OCI-LY7 (cell line): ENCODE measurements at regions not wholly inside any gene's neighbourhood (a gene's known extent, or its start where the extent isn't known, plus 50 kb on each side); places are given as distances from the start of the nearest gene placed in this dataset.

Source experiments
- BruUV-seq: library from RNA; stranded (reverse); fragments of 400-500 nt; replicated peaks from 2 replicates; lab custom pipeline; 2021; lab: Mats Ljungman, UMichigan
- CTCF ChIA-PET: fragments of 300-600 bp; sonication (Branson Sonifier 250); formaldehyde crosslinking; loops from one replicate; lab custom pipeline; 2022; ENCODE audit warnings: antibody characterized with exemption; ENCODE audit not compliant: unreplicated experiment; lab: Charles Lee
- POLR2A ChIA-PET: fragments of 300-600 bp; sonication (Branson Sonifier 250); formaldehyde crosslinking; loops from one replicate; lab custom pipeline; 2022; ENCODE audit warnings: antibody characterized with exemption; lab: Charles Lee
- DNase-seq: peaks from one replicate; pipeline ENCODE4 v3.0.0-alpha.2; 2015; ENCODE audit warnings: low spot score
- H2AFZ ChIP-seq: fragments of 200-600 bp; sonication (generic), shearing (Covaris generic); 2 replicates; pipeline ENCODE4 v1.6.1; 2014; ENCODE audit warnings: mild to moderate bottlenecking, antibody characterized with exemption, low read length, moderate library complexity
- H3K27ac ChIP-seq: fragments of 200-600 bp; sonication (generic); 2 replicates; pipeline ENCODE4 v1.5.1; 2014; ENCODE audit warnings: mixed run types, low read depth, mild to moderate bottlenecking, moderate library complexity, low read length, inconsistent platforms; ENCODE audit not compliant: poor library complexity, severe bottlenecking
- H3K36me3 ChIP-seq: fragments of 200-600 bp; sonication (generic); 2 replicates; pipeline ENCODE4 v1.6.1; 2014; ENCODE audit warnings: mild to moderate bottlenecking, antibody characterized with exemption, low read length, moderate library complexity, mixed read lengths; ENCODE audit not compliant: insufficient read depth
- H3K4me1 ChIP-seq: fragments of 200-600 bp; sonication (generic); 2 replicates; pipeline ENCODE4 v1.5.1; 2014; ENCODE audit warnings: mild to moderate bottlenecking, low read length; ENCODE audit not compliant: insufficient read depth, poor library complexity, severe bottlenecking
- H3K4me2 ChIP-seq: fragments of 200-600 bp; sonication (generic); 2 replicates; pipeline ENCODE4 v1.6.1; 2014; ENCODE audit warnings: mild to moderate bottlenecking, low read length
- H3K4me3 ChIP-seq: fragments of 200-600 bp; sonication (generic); 2 replicates; pipeline ENCODE4 v1.5.1; 2014; ENCODE audit warnings: mild to moderate bottlenecking, low read depth, low read length; ENCODE audit not compliant: poor library complexity, severe bottlenecking
- H3K79me2 ChIP-seq: fragments of 200-600 bp; sonication (generic); 2 replicates; pipeline ENCODE4 v1.6.1; 2016; ENCODE audit warnings: low read depth, mild to moderate bottlenecking, low read length, moderate library complexity, mixed read lengths; ENCODE audit not compliant: insufficient read depth
- H3K9me2 ChIP-seq: fragments of 200-600 bp; sonication (generic); 2 replicates; pipeline ENCODE4 v1.6.1; 2016; ENCODE audit warnings: mild to moderate bottlenecking, low read length, mixed read lengths; ENCODE audit not compliant: insufficient read depth
- H3K9me3 ChIP-seq: fragments of 200-600 bp; sonication (generic); 2 replicates; pipeline ENCODE4 v1.6.1; 2014; ENCODE audit warnings: mild to moderate bottlenecking, mixed run types, low read length, mixed read lengths
- H4K20me1 ChIP-seq: fragments of 200-600 bp; sonication (generic); 2 replicates; pipeline ENCODE4 v1.6.1; 2014; ENCODE audit warnings: mild to moderate bottlenecking, antibody characterized with exemption, low read length, moderate library complexity, mixed read lengths; ENCODE audit not compliant: insufficient read depth
- EZH2phosphoT487 ChIP-seq: fragments of 200-600 bp; sonication (generic); IDR thresholded peaks from 2 replicates; pipeline ENCODE4 v1.6.1; 2018; ENCODE audit warnings: low read depth, borderline replicate concordance, mild to moderate bottlenecking, mixed run types, antibody characterized with exemption, low read length, moderate library complexity, mixed read lengths
- intact Hi-C: fragments of 100-400 bp; cut with micrococcal nuclease; formaldehyde crosslinking; loops from one replicate; pipeline ENCODE4 v1.10.0; 2022; ENCODE audit not compliant: unreplicated experiment
- TF ChIP-seq, protein P1 (sequence below): fragments of 200-600 bp; sonication (generic); conservative IDR thresholded peaks from 2 replicates; pipeline ENCODE4 v1.5.1; 2014; ENCODE audit warnings: mild to moderate bottlenecking, antibody characterized with exemption, low read length, moderate library complexity, mixed read lengths

DNA sequence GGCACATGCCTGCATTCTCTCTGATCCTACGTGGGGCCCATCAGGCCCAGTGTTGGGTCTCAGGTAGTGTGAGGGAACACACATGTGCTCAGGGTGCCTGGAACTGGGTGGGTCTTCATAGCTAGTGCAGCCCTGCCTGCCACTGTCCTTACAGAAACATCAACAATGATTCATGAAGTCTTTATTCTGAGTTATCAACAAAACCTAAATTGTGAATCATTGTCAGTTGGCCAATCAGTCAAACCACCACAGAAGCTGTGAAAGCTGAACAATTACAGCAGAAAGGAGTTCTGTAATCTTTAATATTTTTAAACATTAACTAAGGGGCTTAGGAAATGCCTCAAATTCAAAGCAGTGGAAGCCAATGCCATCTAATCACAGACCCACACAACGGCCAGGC lies 82.8 kb upstream of the ZNF521 start:
- H2AFZ ChIP-seq = no peak overlapping the region
- intact Hi-C loops = no loop called here

DNA sequence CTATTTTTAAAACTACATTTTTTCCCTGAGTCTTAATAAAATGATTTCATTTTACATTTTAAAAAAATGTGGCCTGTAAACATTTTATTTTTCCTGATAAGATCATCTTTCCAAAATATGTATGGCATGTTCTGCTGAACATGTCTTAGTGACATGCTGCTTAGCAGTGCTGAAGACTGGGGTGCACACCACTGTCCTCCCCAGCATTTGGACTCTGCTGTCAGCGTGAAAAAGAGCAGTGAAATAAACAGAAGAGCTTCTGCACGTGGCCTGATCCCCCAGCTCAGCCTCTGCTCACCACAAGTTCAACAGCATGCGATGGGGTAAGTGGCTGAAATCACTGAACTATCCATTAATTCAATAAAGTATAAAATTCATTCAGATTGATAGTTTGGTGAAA lies 81.6 kb upstream of the ZNF521 start:
- no peaks in the 10 kb centered on the region for H3K9me3 ChIP-seq
- no TSS peak for BruUV-seq
- H3K4me3 ChIP-seq = no peak overlapping the region
- no peaks in the 10 kb centered on the region for H3K79me2 ChIP-seq
- ChIA-PET POLR2A (no interaction called here), CTCF (no interaction called here)
- no peaks in the 10 kb centered on the region for H3K36me3 ChIP-seq
- H3K4me1 ChIP-seq = no peaks in the 10 kb centered on the region
- intact Hi-C loops = no loop called here
- DNase-seq = no peak
- H3K27ac ChIP-seq = no peak overlapping the region
- H3K9me2 ChIP-seq = no peaks in the 10 kb centered on the region
- H4K20me1 ChIP-seq = no peaks in the 10 kb centered on the region
- no peak overlapping the region for H2AFZ ChIP-seq
- H3K4me2 ChIP-seq = no peak overlapping the region
- no peak for TF ChIP-seq EZH2phosphoT487
- TF ChIP-seq, protein P1, sequence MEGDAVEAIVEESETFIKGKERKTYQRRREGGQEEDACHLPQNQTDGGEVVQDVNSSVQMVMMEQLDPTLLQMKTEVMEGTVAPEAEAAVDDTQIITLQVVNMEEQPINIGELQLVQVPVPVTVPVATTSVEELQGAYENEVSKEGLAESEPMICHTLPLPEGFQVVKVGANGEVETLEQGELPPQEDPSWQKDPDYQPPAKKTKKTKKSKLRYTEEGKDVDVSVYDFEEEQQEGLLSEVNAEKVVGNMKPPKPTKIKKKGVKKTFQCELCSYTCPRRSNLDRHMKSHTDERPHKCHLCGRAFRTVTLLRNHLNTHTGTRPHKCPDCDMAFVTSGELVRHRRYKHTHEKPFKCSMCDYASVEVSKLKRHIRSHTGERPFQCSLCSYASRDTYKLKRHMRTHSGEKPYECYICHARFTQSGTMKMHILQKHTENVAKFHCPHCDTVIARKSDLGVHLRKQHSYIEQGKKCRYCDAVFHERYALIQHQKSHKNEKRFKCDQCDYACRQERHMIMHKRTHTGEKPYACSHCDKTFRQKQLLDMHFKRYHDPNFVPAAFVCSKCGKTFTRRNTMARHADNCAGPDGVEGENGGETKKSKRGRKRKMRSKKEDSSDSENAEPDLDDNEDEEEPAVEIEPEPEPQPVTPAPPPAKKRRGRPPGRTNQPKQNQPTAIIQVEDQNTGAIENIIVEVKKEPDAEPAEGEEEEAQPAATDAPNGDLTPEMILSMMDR = no peak

More for the DNA sequence above, 82.8 kb upstream of the ZNF521 start:
- no peak for DNase-seq
- H3K79me2 ChIP-seq = no peaks in the 10 kb centered on the region
- no peak overlapping the region for H3K4me2 ChIP-seq
- no peak for TF ChIP-seq EZH2phosphoT487
- TF ChIP-seq, protein P1 = no peak
- no peak overlapping the region for H3K27ac ChIP-seq
- no peaks in the 10 kb centered on the region for H4K20me1 ChIP-seq
- no TSS peak for BruUV-seq
- no peaks in the 10 kb centered on the region for H3K9me2 ChIP-seq
- H3K36me3 ChIP-seq = no peaks in the 10 kb centered on the region
- H3K4me1 ChIP-seq = no peaks in the 10 kb centered on the region
- ChIA-PET CTCF (no interaction called here), POLR2A (interaction anchor here (0.6 kb wide), 1 partner anchor 42 kb away, joined by 4 read pairs; no protein-coding TSS in a partner anchor)
- no peak overlapping the region for H3K4me3 ChIP-seq
- H3K9me3 ChIP-seq = no peaks in the 10 kb centered on the region

DNA sequence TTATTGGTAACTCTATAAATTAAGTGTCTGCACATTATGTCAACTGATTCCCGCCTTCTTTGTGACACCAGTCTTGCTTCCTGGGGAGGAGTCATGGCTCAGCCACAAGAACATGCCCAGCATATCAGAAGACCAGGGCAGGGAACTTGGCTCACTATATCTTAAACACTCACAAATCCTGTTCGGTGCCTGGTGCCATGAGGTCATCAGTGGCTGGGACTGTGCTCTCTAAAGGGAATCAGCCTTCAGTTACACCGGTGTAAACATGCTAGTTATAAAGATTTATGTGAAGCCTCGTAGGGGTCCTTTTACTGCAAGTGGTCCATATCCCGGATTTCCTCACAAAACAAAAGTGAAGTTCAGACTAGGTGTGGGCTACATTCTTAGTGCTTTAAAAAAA lies 73.1 kb upstream of the ZNF521 start:
- H3K36me3 ChIP-seq = no peaks in the 10 kb centered on the region
- no peak overlapping the region for H3K27ac ChIP-seq
- no peaks in the 10 kb centered on the region for H3K79me2 ChIP-seq
- POLR2A ChIA-PET = no interaction called here
- H3K4me1 ChIP-seq = no peaks in the 10 kb centered on the region
- DNase-seq = no peak
- no peak overlapping the region for H3K4me2 ChIP-seq
- no peak overlapping the region for H2AFZ ChIP-seq
- CTCF ChIA-PET = no interaction called here
- H3K9me2 ChIP-seq = no peaks in the 10 kb centered on the region
- H3K4me3 ChIP-seq = no peak overlapping the region
- intact Hi-C loops = no loop called here
- no peaks in the 10 kb centered on the region for H3K9me3 ChIP-seq
- no peaks in the 10 kb centered on the region for H4K20me1 ChIP-seq
- BruUV-seq = no TSS peak
- TF ChIP-seq, protein P1 = no peak
- no peak for TF ChIP-seq EZH2phosphoT487
